IMR-90 (cell line): ENCODE measurements at regions not wholly inside any gene's neighbourhood (a gene's known extent, or its start where the extent isn't known, plus 50 kb on each side); places are given as distances from the start of the nearest gene placed in this dataset.

Experiments used
- ATAC-seq: fragments of 200-7000 bp; cut with Tn5 transposase; 2 replicates; pipeline ENCODE4 v1.9.1; 2020; ENCODE audit warnings: low read depth, mild to moderate bottlenecking, moderate library complexity
- BruUV-seq: library from RNA; stranded (reverse); fragments of 400-500 nt; replicated peaks from 2 replicates; lab custom pipeline; 2021; lab: Mats Ljungman, UMichigan
- CTCF ChIA-PET: fragments of 300-600 bp; formaldehyde crosslinking; extraction: SDS; loops from one replicate; lab custom pipeline; 2021; ENCODE audit warnings: antibody characterized with exemption; lab: Yijun Ruan, JAX
- POLR2A ChIA-PET: fragments of 300-600 bp; sonication (Branson Sonifier 250); formaldehyde crosslinking; loops from one replicate; lab custom pipeline; 2022; ENCODE audit warnings: antibody characterized with exemption; ENCODE audit not compliant: unreplicated experiment; lab: Charles Lee
- DNase-seq: peaks from one replicate; pipeline ENCODE4 v3.0.0; 2013
- H2AFZ ChIP-seq: replicated peaks from 2 replicates; pipeline ENCODE3; 2013; ENCODE audit warnings: low read length, mild to moderate bottlenecking; ENCODE audit not compliant: poor library complexity
- H2AK5ac ChIP-seq: 2 replicates; pipeline ENCODE4 v1.6.1; 2013; ENCODE audit warnings: low read depth, low read length, inconsistent platforms
- H2AK9ac ChIP-seq: replicated peaks from 2 replicates; pipeline ENCODE3; 2013; ENCODE audit warnings: mild to moderate bottlenecking, low read depth, low read length, moderate library complexity; ENCODE audit not compliant: poor library complexity
- H2BK120ac ChIP-seq: 2 replicates; pipeline ENCODE4 v1.6.1; 2013; ENCODE audit warnings: low read depth, low read length, inconsistent platforms
- H2BK15ac ChIP-seq: 3 replicates; pipeline ENCODE4 v1.6.1; 2013; ENCODE audit warnings: low read depth, low read length, inconsistent platforms
- H2BK20ac ChIP-seq: 2 replicates; pipeline ENCODE4 v1.6.1; 2013; ENCODE audit warnings: low read depth, mild to moderate bottlenecking, inconsistent platforms, low read length, moderate library complexity
- H2BK5ac ChIP-seq: 2 replicates; pipeline ENCODE4 v1.6.1; 2013; ENCODE audit warnings: mild to moderate bottlenecking, low read depth, low read length, inconsistent platforms; ENCODE audit not compliant: poor library complexity, severe bottlenecking
- H3K14ac ChIP-seq: replicated peaks from 2 replicates; pipeline ENCODE4 v1.6.1; 2013; ENCODE audit warnings: low read depth, low read length, inconsistent platforms
- H3K18ac ChIP-seq: 2 replicates; pipeline ENCODE4 v1.6.1; 2013; ENCODE audit warnings: low read depth, low read length, control low read depth
- H3K23ac ChIP-seq: 2 replicates; pipeline ENCODE4 v1.6.1; 2013; ENCODE audit warnings: low read depth, low read length, inconsistent platforms
- H3K27ac ChIP-seq: 2 replicates; pipeline ENCODE4 v1.5.1; 2013; ENCODE audit warnings: mild to moderate bottlenecking, control low read depth, low read length; ENCODE audit not compliant: insufficient read depth
- H3K27me3 ChIP-seq: 2 replicates; pipeline ENCODE4 v1.6.1; 2013; ENCODE audit warnings: low read length; ENCODE audit not compliant: control insufficient read depth, insufficient read depth
- H3K36me3 ChIP-seq: 2 replicates; pipeline ENCODE4 v1.6.1; 2013; ENCODE audit warnings: low read length, mixed read lengths; ENCODE audit not compliant: control insufficient read depth, insufficient read depth
- H3K4ac ChIP-seq: 2 replicates; pipeline ENCODE4 v1.6.1; 2013; ENCODE audit warnings: low read depth, low read length, inconsistent platforms
- H3K4me1 ChIP-seq: 2 replicates; pipeline ENCODE4 v1.6.1; 2013; ENCODE audit warnings: low read length, mixed read lengths; ENCODE audit not compliant: control insufficient read depth, insufficient read depth
- H3K4me2 ChIP-seq: 2 replicates; pipeline ENCODE4 v1.6.1; 2013; ENCODE audit warnings: low read depth, mild to moderate bottlenecking, control low read depth, low read length, moderate library complexity
- H3K4me3 ChIP-seq: 2 replicates; pipeline ENCODE4 v1.5.1; 2013; ENCODE audit warnings: low read depth, mild to moderate bottlenecking, control low read depth, low read length, moderate library complexity; ENCODE audit not compliant: insufficient read depth
- H3K56ac ChIP-seq: 2 replicates; pipeline ENCODE4 v1.6.1; 2013; ENCODE audit warnings: low read length, inconsistent platforms; ENCODE audit not compliant: insufficient read depth; ENCODE audit errors: extremely low read depth
- H3K79me1 ChIP-seq, 2 experiments: 2 replicates each; pipeline ENCODE4 v1.6.1; 2013; ENCODE audit warnings: low read length in 2 of 2, inconsistent platforms in 1 of 2, low read depth in 1 of 2
- H3K9ac ChIP-seq: 2 replicates; pipeline ENCODE4 v1.6.1; 2013; ENCODE audit warnings: low read depth, low read length, control low read depth
- H3K9me1 ChIP-seq: 2 replicates; pipeline ENCODE4 v1.6.1; 2013; ENCODE audit warnings: low read length, inconsistent platforms; ENCODE audit not compliant: insufficient read depth
- H3K9me3 ChIP-seq: 2 replicates; pipeline ENCODE4 v1.6.1; 2013; ENCODE audit warnings: low read length; ENCODE audit not compliant: control insufficient read depth, insufficient read depth
- H4K20me1 ChIP-seq: 2 replicates; pipeline ENCODE4 v1.6.1; 2013; ENCODE audit warnings: low read length, inconsistent platforms; ENCODE audit not compliant: insufficient read depth
- H4K5ac ChIP-seq: 2 replicates; pipeline ENCODE4 v1.6.1; 2013; ENCODE audit warnings: mild to moderate bottlenecking, low read depth, low read length, control low read depth
- H4K8ac ChIP-seq, 2 experiments: 2 replicates each; pipeline ENCODE4 v1.6.1; 2013; ENCODE audit warnings: low read depth in 2 of 2, low read length in 2 of 2, control low read depth in 1 of 2, inconsistent platforms in 1 of 2
- H4K91ac ChIP-seq: 2 replicates; pipeline ENCODE4 v1.6.1; 2013; ENCODE audit warnings: low read depth, low read length, inconsistent platforms; ENCODE audit not compliant: insufficient read depth
- BHLHE40 ChIP-seq: fragments of 150-350 bp; IDR thresholded peaks from 2 replicates; pipeline ENCODE4 v1.6.1; 2016; ENCODE audit warnings: mild to moderate bottlenecking, low read depth, low read length
- CEBPB ChIP-seq: IDR thresholded peaks from 2 replicates; pipeline ENCODE4 v1.6.1; 2012; ENCODE audit warnings: low read depth, low read length, improper control_type of control experiment
- NFE2L2 ChIP-seq: fragments of 150-350 bp; IDR thresholded peaks from 2 replicates; pipeline ENCODE4 v1.6.1; 2016; ENCODE audit warnings: low read depth, mild to moderate bottlenecking, low read length
- SMC3 ChIP-seq: fragments of 150-350 bp; IDR thresholded peaks from 2 replicates; pipeline ENCODE4 v1.6.1; 2016; ENCODE audit warnings: low read depth, mild to moderate bottlenecking, antibody characterized with exemption, low read length, moderate library complexity
- WGBS, 2 experiments: methylation state at CpG; one replicate each; pipeline versions ENCODE4 v1.1.5 to v1.1.7; 2013; ENCODE audit warnings: missing lambda C conversion rate in 2 of 2; ENCODE audit not compliant: insufficient read length in 1 of 2; ENCODE audit errors: extremely low coverage in 2 of 2; 5-methylcytosine and 5-hydroxymethylcytosine counted together
- dilution Hi-C: fragments of 300-500 bp; cut with HindIII; formaldehyde crosslinking; loops from one replicate; pipeline ENCODE4 v1.14.3; 2018; ENCODE audit warnings: low sequenced_read_pairs; ENCODE audit not compliant: unreplicated experiment
- in situ Hi-C: fragments of 300-500 bp; cut with MboI; formaldehyde crosslinking; loops from 3 replicates; pipeline ENCODE4 v1.14.3; 2019; ENCODE audit warnings: low sequenced_read_pairs, inconsistent platforms, mixed read lengths
- intact Hi-C: fragments of 100-400 bp; cut with micrococcal nuclease; formaldehyde crosslinking; loops from 2 replicates; pipeline ENCODE4 v1.10.0; 2022

GRCh38 chr12:127628645-127629044 is 638.3 kb upstream of the TMEM132C start:
- H3K18ac ChIP-seq, result peak overlapping the region; percentile 59; the same call in 1 of the 2 replicates
- H2AFZ ChIP-seq, result no peak overlapping the region
- peak overlapping the region; percentile 80; the same call in 1 of the 2 replicates for H2BK120ac ChIP-seq
- intact Hi-C loops, result no loop called here
- peaks cover 3% of the 10 kb centered on the region; the same call in 1 of the 2 replicates for H3K4me1 ChIP-seq
- H4K8ac ChIP-seq, result peak overlapping the region in 1 of 2 experiments; percentile 14; a peak in 1 of 4 replicates
- dilution Hi-C loops, result no loop called here
- H3K27me3 ChIP-seq, result no peaks in the 10 kb centered on the region
- no peaks in the 10 kb centered on the region for H3K36me3 ChIP-seq
- no peak overlapping the region for H3K4me3 ChIP-seq
- H3K9me3 ChIP-seq, result no peaks in the 10 kb centered on the region; the same call in 1 of the 2 replicates
- H2AK9ac ChIP-seq, result no peak overlapping the region
- H3K56ac ChIP-seq, result no peak overlapping the region
- no peaks in the 10 kb centered on the region for H3K9me1 ChIP-seq
- no peak overlapping the region for H4K91ac ChIP-seq
- H3K23ac ChIP-seq, result no peak overlapping the region
- H3K79me1 ChIP-seq, result no peaks in the 10 kb centered on the region
- no peak overlapping the region for H2BK15ac ChIP-seq
- 0 out of 2 replicates have a peak overlapping the region, but pooled peaks have one; percentile 50 for H2BK20ac ChIP-seq
- no TSS peak for BruUV-seq
- H4K5ac ChIP-seq, result no peak overlapping the region
- H3K9ac ChIP-seq, result no peak overlapping the region
- H2AK5ac ChIP-seq, result no peak overlapping the region
- H3K4me2 ChIP-seq, result no peak overlapping the region; the same call in 1 of the 2 replicates
- no peak overlapping the region for H3K27ac ChIP-seq
- 0 out of 2 replicates have a peak overlapping the region, but pooled peaks have one; percentile 41 for H3K14ac ChIP-seq
- no peaks in the 10 kb centered on the region for H4K20me1 ChIP-seq
- peak overlapping the region; percentile 69 for H2BK5ac ChIP-seq
- ATAC-seq (peak; percentile 32; the same call in 1 of the 2 replicates), DNase-seq (peak; percentile 75)
- TF ChIP-seq NFE2L2 (no peak), CEBPB (no peak), BHLHE40 (no peak), SMC3 (no peak)
- ChIA-PET POLR2A (no interaction called here), CTCF (no interaction called here)
- 70% methylated on average over 2 of the region's 3 CpGs; no CpG with 5 or more reads in 1 of the 2 experiments for WGBS, 2 experiments
- in situ Hi-C loops, result no loop called here
- H3K4ac ChIP-seq, result no peak overlapping the region
